ENCODE measurements at regions not wholly inside any gene's neighbourhood (a gene's known extent, or its start where the extent isn't known, plus 50 kb on each side); places are given as distances from the start of the nearest gene placed in this dataset.

- H3K9ac ChIP-seq (ENCODE audit: insufficient read depth, low read length) = no peak overlapping the region
- no peaks in the 10 kb centered on the region for H3K36me3 ChIP-seq (ENCODE audit: control insufficient read depth, insufficient read depth, low read length)
- H3K9me3 ChIP-seq (ENCODE audit: control insufficient read depth, insufficient read depth, low read depth, low read length) = no peaks in the 10 kb centered on the region
- no peaks in the 10 kb centered on the region for H4K20me1 ChIP-seq (ENCODE audit: control insufficient read depth, extremely low read depth, insufficient read depth, low read length)
- no peak overlapping the region for H3K4me2 ChIP-seq (ENCODE audit: extremely low read depth, insufficient read depth, low read length)
- H3K27ac ChIP-seq (ENCODE audit: insufficient read depth, low read length) = no peak overlapping the region
- no peak overlapping the region for H2AFZ ChIP-seq (ENCODE audit: low read length)
- H3K27me3 ChIP-seq (ENCODE audit: control insufficient read depth, insufficient read depth, low read length) = no peaks in the 10 kb centered on the region
- DNase-seq (ENCODE audit: low read depth in 2 of 2) = no peak
- TF ChIP-seq, protein P1, sequence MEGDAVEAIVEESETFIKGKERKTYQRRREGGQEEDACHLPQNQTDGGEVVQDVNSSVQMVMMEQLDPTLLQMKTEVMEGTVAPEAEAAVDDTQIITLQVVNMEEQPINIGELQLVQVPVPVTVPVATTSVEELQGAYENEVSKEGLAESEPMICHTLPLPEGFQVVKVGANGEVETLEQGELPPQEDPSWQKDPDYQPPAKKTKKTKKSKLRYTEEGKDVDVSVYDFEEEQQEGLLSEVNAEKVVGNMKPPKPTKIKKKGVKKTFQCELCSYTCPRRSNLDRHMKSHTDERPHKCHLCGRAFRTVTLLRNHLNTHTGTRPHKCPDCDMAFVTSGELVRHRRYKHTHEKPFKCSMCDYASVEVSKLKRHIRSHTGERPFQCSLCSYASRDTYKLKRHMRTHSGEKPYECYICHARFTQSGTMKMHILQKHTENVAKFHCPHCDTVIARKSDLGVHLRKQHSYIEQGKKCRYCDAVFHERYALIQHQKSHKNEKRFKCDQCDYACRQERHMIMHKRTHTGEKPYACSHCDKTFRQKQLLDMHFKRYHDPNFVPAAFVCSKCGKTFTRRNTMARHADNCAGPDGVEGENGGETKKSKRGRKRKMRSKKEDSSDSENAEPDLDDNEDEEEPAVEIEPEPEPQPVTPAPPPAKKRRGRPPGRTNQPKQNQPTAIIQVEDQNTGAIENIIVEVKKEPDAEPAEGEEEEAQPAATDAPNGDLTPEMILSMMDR (conservative IDR thresholded peaks at IDR 0.05 in 1 of 2, IDR thresholded peaks at IDR 0.05 in 1 of 2; ENCODE audit: low read depth in 1 of 2, low read length in 2 of 2) = no peak
- no peak for TF ChIP-seq EZH2 (IDR thresholded peaks at IDR 0.05; ENCODE audit: low read length, missing control alignments)
- H3K4me1 ChIP-seq (ENCODE audit: control insufficient read depth, extremely low read depth, insufficient read depth, low read length) = no peaks in the 10 kb centered on the region
- H3K4me3 ChIP-seq (replicated peaks in 1 of 4; ENCODE audit: control extremely low read depth in 1 of 4, insufficient read depth in 1 of 4, low read depth in 3 of 4, low read length in 4 of 4) = no peak overlapping the region
- no peaks in the 10 kb centered on the region for H3K79me2 ChIP-seq (ENCODE audit: control insufficient read depth, insufficient read depth, low read length)
Observed at GRCh38 chr18:53944721-53945120, 279.7 kb downstream of the MBD2 start.

- H2AFZ ChIP-seq (ENCODE audit: low read length) = no peak overlapping the region
- H3K79me2 ChIP-seq (ENCODE audit: control insufficient read depth, insufficient read depth, low read length) = no peaks in the 10 kb centered on the region
- H3K4me1 ChIP-seq (ENCODE audit: control insufficient read depth, extremely low read depth, insufficient read depth, low read length) = no peaks in the 10 kb centered on the region
- H3K9me3 ChIP-seq (ENCODE audit: control insufficient read depth, insufficient read depth, low read depth, low read length) = no peaks in the 10 kb centered on the region
- TF ChIP-seq EZH2 (IDR thresholded peaks at IDR 0.05; ENCODE audit: low read length, missing control alignments) = no peak
- TF ChIP-seq, protein P1 (conservative IDR thresholded peaks at IDR 0.05 in 1 of 2, IDR thresholded peaks at IDR 0.05 in 1 of 2; ENCODE audit: low read depth in 1 of 2, low read length in 2 of 2) = no peak
- H3K9ac ChIP-seq (ENCODE audit: insufficient read depth, low read length) = no peak overlapping the region
- H3K36me3 ChIP-seq (ENCODE audit: control insufficient read depth, insufficient read depth, low read length) = no peaks in the 10 kb centered on the region
- no peak overlapping the region for H3K4me3 ChIP-seq (replicated peaks in 1 of 4; ENCODE audit: control extremely low read depth in 1 of 4, insufficient read depth in 1 of 4, low read depth in 3 of 4, low read length in 4 of 4)
- no peaks in the 10 kb centered on the region for H3K27me3 ChIP-seq (ENCODE audit: control insufficient read depth, insufficient read depth, low read length)
- peak in 1 of 2 donors; percentile 4 for DNase-seq (ENCODE audit: low read depth in 2 of 2)
- no peaks in the 10 kb centered on the region for H4K20me1 ChIP-seq (ENCODE audit: control insufficient read depth, extremely low read depth, insufficient read depth, low read length)
- H3K27ac ChIP-seq (ENCODE audit: insufficient read depth, low read length) = no peak overlapping the region
- no peak overlapping the region for H3K4me2 ChIP-seq (ENCODE audit: extremely low read depth, insufficient read depth, low read length)
Observed at GRCh38 chr18:53943326-53943860, 281.1 kb downstream of the MBD2 start.

- no peak for TF ChIP-seq EZH2 (IDR thresholded peaks at IDR 0.05; ENCODE audit: low read length, missing control alignments)
- TF ChIP-seq, protein P1 (conservative IDR thresholded peaks at IDR 0.05 in 1 of 2, IDR thresholded peaks at IDR 0.05 in 1 of 2; ENCODE audit: low read depth in 1 of 2, low read length in 2 of 2) = no peak
- Histone ChIP-seq H2AFZ (ENCODE audit: low read length) (no peak overlapping the region), H3K4me1 (ENCODE audit: control insufficient read depth, extremely low read depth, insufficient read depth, low read length) (no peaks in the 10 kb centered on the region), H3K4me2 (ENCODE audit: extremely low read depth, insufficient read depth, low read length) (no peak overlapping the region), H3K79me2 (ENCODE audit: control insufficient read depth, insufficient read depth, low read length) (no peaks in the 10 kb centered on the region), H3K9me3 (ENCODE audit: control insufficient read depth, insufficient read depth, low read depth, low read length) (no peaks in the 10 kb centered on the region), H3K9ac (ENCODE audit: insufficient read depth, low read length) (no peak overlapping the region), H3K27me3 (ENCODE audit: control insufficient read depth, insufficient read depth, low read length) (no peaks in the 10 kb centered on the region), H3K36me3 (ENCODE audit: control insufficient read depth, insufficient read depth, low read length) (no peaks in the 10 kb centered on the region), H3K4me3 (replicated peaks in 1 of 4; ENCODE audit: control extremely low read depth in 1 of 4, insufficient read depth in 1 of 4, low read depth in 3 of 4, low read length in 4 of 4) (no peak overlapping the region), H4K20me1 (ENCODE audit: control insufficient read depth, extremely low read depth, insufficient read depth, low read length) (no peaks in the 10 kb centered on the region), H3K27ac (ENCODE audit: insufficient read depth, low read length) (no peak overlapping the region)
- peak in 1 of 2 donors; percentile 20 for DNase-seq (ENCODE audit: low read depth in 2 of 2)
Observed at GRCh38 chr18:53941601-53942338, 282.7 kb downstream of the MBD2 start.

Measured in fibroblast of lung (primary cell).